ENCODE measurements at regions not wholly inside any gene's neighbourhood (a gene's known extent, or its start where the extent isn't known, plus 50 kb on each side); places are given as distances from the start of the nearest gene placed in this dataset.
"Not testable (repeated sequence)": the region's sequence is repeated elsewhere in the genome, so short reads cannot be mapped to it uniquely, and the experiment has no call there.

DNA sequence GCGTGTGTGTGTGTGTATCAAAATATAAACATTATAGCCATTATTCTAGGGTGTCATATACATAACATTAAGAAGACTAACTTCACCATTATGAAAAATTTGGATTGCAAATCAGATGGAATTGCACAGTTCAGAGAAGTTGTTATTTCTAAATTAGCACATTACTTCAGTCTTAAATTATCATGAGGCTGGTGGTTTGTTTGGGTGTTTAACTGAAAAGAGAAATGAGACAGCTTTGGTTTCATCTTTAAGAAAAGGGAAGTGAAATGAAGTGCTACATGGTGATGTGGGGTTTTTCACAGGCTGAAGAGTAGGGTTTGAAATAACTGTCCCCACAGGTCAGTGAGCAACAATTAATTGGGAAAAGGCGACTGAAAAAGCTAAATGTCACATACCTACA is 161.2 kb upstream of the XIRP2 start:
- no peak for DNase-seq

DNA sequence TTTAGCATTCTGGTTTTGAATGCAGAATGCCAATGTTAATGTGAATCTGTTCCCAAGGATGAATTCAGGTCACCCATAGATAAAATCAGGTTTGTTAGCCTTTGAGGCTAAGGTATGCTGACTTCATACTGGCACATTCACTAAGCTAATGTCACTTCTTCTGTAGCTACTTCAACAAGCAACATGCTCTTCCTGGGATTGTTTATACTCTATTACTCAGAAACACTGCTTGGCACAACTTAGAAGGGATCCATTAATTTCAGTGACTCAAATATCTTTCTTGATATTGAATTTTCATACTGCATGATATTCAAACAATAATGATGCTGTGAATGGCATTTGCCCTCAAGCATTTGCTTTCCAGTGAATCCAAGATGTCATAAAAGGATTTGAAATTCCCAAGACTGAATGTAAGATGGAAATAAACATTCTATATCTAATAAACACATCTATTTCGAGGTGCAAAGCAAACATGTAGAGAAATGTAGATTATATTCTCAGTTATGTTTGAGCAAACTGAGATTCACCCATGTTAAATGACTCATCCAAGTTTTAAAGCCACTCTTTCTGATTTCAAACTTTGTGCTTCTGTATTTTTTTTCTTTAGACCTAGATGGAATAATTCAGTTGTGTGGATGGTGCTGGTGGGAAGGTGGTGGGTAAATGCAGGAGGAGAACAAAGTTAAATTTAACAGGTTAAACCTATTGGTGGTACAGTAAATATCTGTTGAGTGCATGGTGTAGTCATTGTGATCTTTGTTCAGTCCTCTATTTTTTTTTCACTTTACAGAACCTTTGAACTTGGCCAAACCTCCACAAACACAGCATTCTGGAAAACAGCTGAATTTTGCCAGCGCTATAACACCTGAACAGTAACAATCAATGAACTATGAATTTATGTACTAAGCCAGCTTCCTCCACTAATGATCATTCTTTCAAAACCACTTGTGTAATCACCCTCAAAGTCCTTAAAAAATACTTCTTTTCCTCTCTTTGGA is 162.1 kb upstream of the XIRP2 start:
- no peak for DNase-seq

- DNase-seq: no peak
Measured at GRCh38 chr2:166716968-166717367, 171.3 kb upstream of the XIRP2 start.

GRCh38 chr2:166700079-166700478 is 188.2 kb upstream of the XIRP2 start:
- DNase-seq: no peak

- DNase-seq: no peak
Measured at GRCh38 chr2:166695154-166695553, 193.1 kb upstream of the XIRP2 start.

- DNase-seq: not testable (repeated sequence)
Measured at GRCh38 chr2:166686057-166686456, 192.0 kb upstream of the SCN7A start.

- DNase-seq: no peak
Measured at GRCh38 chr2:166677996-166678395, 183.9 kb upstream of the SCN7A start.

DNA sequence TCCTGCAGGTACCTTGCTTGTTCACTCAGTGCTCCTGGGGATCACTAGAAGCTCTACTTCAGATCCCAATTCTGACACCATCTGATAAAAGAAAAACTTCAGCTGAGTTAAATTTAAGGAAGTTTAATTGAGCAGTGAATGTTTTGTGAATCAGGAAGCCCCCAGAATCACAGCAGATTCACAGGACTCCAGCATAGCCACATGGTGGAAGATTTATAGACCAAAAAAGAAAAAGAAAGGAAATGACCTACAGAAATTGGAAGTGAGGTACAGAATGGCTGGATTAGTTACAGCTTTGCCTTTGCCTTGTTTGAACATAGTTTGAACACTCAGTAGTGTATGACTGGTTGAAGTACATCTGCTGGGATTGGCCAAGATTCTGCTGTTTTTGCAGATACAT is 182.7 kb upstream of the SCN7A start:
- no peak for DNase-seq

- no peak for DNase-seq
Measured at GRCh38 chr2:166675553-166675952, 181.5 kb upstream of the SCN7A start.

GRCh38 chr2:166673986-166674385 is 179.9 kb upstream of the SCN7A start:
- no peak for DNase-seq

GRCh38 chr2:166671801-166672200 is 177.8 kb upstream of the SCN7A start:
- DNase-seq: no peak

- no peak for DNase-seq
Measured at GRCh38 chr2:166671235-166671634, 177.2 kb upstream of the SCN7A start.

GRCh38 chr2:166665991-166666940 is 172.2 kb upstream of the SCN7A start:
- no peak for DNase-seq

DNA sequence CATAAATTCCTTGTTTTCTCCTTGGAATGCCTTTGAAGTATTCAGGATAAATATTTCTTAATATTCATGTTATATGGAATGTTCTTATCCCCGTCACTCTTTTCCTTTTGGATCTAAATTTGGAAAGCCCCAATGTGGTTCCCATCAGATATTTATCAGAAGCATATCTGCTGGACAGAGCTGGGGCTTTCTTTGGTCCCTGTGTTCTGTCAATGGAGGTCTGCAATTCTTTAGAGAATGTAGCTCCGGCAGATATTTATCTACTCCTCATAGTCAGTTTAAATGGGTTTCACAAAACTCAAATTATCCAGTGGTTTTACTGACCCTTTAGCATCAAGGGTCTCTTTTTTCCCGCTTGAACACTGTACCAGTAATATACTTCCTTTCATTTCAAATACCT is 167.8 kb upstream of the SCN7A start:
- no peak for DNase-seq

- DNase-seq: no peak
Measured at GRCh38 chr2:166661391-166661790, 167.3 kb upstream of the SCN7A start.

DNA sequence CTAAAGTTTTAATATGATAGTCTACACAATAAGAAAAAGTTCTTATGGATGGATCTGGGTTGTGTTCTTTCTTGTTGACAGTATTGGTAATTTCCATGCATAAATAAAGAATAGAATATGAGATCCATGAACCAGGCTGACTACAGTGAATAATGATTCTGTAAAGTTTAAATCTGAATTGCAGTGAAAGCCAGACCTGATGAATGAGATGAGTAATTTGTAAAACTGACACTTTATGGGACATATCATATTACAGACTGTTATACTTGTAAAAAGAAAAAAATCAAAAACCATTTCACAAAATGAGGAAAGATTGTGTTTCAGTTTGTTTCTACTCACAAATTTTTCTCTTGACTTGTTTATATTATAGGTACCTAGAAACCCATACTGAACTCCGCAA is 164.9 kb upstream of the SCN7A start:
- no peak for DNase-seq

- DNase-seq: no peak
Measured at GRCh38 chr2:166653185-166653813, 159.2 kb upstream of the SCN7A start.

DNA sequence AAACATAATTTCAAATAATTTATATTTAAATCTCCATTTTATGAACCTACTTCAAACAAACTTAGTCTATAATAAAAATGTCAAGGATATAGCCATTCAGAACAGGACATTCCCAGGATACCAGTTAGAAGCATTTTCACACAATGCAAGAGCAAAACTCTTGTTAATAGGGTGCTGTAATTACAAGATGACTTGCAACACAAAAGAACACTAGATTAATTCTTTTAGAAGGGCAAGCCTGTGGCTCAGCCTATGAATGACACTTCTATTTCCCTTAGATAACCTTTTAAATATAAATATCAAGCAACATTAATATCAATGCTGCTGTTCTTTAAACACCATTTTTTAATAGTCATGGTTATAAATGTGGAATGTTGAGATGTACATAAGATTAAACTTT is 157.9 kb upstream of the SCN7A start:
- no peak for DNase-seq

DNA sequence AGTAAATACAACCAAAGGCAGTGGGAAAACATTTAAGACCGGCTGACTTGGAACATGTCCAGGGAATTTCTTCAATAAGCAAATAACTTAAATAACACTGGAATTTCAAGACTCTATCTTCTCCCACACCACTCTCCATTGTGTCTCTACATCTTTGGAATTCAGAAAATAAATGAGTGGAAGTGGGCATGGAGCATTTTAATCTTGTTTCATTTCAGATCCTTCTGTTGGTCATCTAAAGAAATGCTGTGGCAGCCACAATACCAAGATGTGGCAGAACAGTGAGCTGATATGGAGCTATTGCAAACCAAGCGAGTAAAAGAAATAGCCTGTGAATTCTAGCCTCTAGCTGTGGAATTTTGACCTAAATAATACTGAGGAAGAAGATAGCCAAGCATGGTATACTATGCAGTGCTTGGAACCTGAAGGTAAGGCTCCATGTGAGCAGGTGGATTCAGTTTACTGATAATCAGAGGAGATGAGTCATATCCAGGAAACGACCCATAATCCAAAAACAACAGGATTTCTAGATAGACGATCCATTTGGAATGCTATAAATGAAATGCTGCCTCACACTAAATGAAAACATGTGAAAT is 157.1 kb upstream of the SCN7A start:
- no peak for DNase-seq

GRCh38 chr2:166647935-166648334 is 153.9 kb upstream of the SCN7A start:
- DNase-seq: no peak

DNA sequence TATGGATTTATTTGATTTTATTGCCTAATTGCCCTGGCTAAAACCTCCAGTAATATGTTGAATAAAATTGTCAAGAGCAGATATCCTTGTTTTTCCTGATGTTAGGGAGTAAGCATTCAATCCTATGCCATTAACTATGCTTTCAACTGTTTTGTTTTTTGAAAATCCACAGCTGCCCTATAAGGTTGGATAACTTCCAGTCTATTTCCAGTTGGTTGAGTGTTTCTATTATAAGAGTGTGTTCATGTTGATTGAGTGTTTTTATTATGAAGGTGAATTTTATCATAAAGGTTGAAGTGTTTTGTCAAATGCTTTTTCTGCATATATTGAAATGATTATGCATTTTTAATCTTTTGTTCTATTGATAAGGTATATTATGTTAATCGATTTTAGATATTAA is 149.9 kb upstream of the SCN7A start:
- DNase-seq: no peak

DNA sequence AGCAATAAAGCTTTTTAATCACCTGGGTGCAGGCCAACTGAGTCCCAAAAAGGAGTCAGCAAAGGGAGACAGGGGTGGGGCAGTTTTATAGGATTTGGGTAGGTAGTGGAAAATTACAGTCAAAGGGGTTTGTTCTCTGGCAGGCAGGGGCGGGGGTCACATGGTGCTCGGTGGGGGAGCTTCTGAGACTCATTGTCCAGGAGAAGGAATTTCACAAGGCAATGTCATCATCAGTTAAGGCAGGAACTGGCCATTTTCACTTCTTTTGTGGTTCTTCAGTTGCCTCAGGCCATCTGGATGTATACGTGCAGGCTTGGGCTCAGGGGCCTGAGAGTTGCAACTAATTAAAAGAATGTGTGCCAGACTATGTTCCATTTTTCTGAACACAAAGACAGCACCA is 147.5 kb upstream of the SCN7A start:
- not testable (repeated sequence) for DNase-seq

- DNase-seq: no peak
Measured at GRCh38 chr2:166637051-166637450, 143.0 kb upstream of the SCN7A start.

Data from left hindlimb (tissue), 1 donor.